ENCODE measurements at regions not wholly inside any gene's neighbourhood (a gene's known extent, or its start where the extent isn't known, plus 50 kb on each side); places are given as distances from the start of the nearest gene placed in this dataset.
"Not testable (repeated sequence)": the region's sequence is repeated elsewhere in the genome, so short reads cannot be mapped to it uniquely, and the experiment has no call there.

GRCh38 chr17:71031286-71031685, 862.0 kb downstream of the KCNJ2 start:
- not testable (repeated sequence) for TF ChIP-seq CTCF, POLR2A, EP300 (IDR thresholded peaks at IDR 0.05)
